ENCODE measurements at regions not wholly inside any gene's neighbourhood (a gene's known extent, or its start where the extent isn't known, plus 50 kb on each side); places are given as distances from the start of the nearest gene placed in this dataset.

DNA sequence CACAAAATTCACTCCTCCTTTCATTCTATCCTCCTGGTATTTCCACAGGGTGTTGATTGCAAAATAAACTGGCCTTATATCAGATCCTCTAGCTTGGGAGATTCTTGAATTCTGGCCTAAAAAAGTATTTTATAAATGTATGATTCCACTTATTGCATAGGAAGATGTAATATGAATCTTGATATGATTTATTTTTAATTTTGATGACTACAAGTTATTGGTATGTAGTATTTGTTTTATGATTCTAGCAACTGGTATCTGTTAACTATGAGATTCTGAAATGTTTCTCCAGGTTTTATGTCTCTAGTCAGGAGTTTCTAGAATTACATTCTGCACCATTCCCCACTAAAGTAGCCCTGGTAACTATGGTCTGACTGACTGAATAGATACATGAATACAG is 373.9 kb upstream of the C11orf87 start:
- no peaks in the 10 kb centered on the region for H3K4me1 ChIP-seq (ENCODE audit: insufficient read depth, low read length, poor library complexity, severe bottlenecking)
- no peak overlapping the region for H3K27ac ChIP-seq (ENCODE audit: low read depth, low read length, poor library complexity, severe bottlenecking)

DNA sequence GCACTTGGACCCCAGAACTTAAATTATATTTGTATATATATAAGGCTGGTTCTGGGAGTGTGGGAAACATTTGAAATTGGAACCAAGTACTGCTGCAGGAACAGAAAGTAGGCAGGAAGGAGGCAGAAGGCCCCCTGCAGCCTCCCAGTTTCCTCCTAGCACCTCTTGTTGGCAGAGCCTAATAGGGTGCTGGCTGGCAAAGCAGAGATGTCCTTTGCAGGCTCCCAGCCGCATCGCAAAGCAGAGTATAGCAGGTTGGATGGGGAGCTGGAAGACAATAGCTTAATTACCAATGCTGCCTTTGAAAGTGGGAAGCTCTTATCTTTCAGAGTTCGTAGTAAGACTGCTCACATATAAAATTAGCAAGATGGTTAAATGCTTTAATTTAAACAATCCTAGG is 370.8 kb upstream of the C11orf87 start:
- no TSS peak for BruUV-seq (replicated peaks)
- TF ChIP-seq, protein P1, sequence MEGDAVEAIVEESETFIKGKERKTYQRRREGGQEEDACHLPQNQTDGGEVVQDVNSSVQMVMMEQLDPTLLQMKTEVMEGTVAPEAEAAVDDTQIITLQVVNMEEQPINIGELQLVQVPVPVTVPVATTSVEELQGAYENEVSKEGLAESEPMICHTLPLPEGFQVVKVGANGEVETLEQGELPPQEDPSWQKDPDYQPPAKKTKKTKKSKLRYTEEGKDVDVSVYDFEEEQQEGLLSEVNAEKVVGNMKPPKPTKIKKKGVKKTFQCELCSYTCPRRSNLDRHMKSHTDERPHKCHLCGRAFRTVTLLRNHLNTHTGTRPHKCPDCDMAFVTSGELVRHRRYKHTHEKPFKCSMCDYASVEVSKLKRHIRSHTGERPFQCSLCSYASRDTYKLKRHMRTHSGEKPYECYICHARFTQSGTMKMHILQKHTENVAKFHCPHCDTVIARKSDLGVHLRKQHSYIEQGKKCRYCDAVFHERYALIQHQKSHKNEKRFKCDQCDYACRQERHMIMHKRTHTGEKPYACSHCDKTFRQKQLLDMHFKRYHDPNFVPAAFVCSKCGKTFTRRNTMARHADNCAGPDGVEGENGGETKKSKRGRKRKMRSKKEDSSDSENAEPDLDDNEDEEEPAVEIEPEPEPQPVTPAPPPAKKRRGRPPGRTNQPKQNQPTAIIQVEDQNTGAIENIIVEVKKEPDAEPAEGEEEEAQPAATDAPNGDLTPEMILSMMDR (conservative IDR thresholded peaks at IDR 0.05; ENCODE audit: low read depth, low read length), result no peak
- TF ChIP-seq EZH2 (IDR thresholded peaks at IDR 0.05; ENCODE audit: borderline replicate concordance, low read depth, low read length, poor library complexity, severe bottlenecking), result no peak
- Histone ChIP-seq H3K36me3 (ENCODE audit: insufficient read depth, low read length, poor library complexity, severe bottlenecking) (no peaks in the 10 kb centered on the region), H3K9me3 (ENCODE audit: low read depth, low read length, poor library complexity, severe bottlenecking) (no peaks in the 10 kb centered on the region), H3K27me3 (replicated peaks; ENCODE audit: insufficient read depth, low read depth, low read length, poor library complexity) (no peaks in the 10 kb centered on the region), H3K4me3 (ENCODE audit: low read depth, low read length, poor library complexity, severe bottlenecking) (no peak overlapping the region), H3K27ac (ENCODE audit: low read depth, low read length, poor library complexity, severe bottlenecking) (no peak overlapping the region), H3K4me1 (ENCODE audit: insufficient read depth, low read length, poor library complexity, severe bottlenecking) (no peaks in the 10 kb centered on the region)
- POLR2A ChIA-PET (ENCODE audit: low non-redundant PET), result no interaction called here
- intact Hi-C loops (cut with micrococcal nuclease; ENCODE audit: unreplicated experiment), result no loop called here
- CTCF ChIA-PET, result no interaction called here
- DNase-seq (ENCODE audit: low spot score), result no peak

More for the DNA sequence above, 373.9 kb upstream of the C11orf87 start:
- Histone ChIP-seq H3K27me3 (replicated peaks; ENCODE audit: insufficient read depth, low read depth, low read length, poor library complexity) (no peaks in the 10 kb centered on the region), H3K36me3 (ENCODE audit: insufficient read depth, low read length, poor library complexity, severe bottlenecking) (no peaks in the 10 kb centered on the region), H3K4me3 (ENCODE audit: low read depth, low read length, poor library complexity, severe bottlenecking) (no peak overlapping the region), H3K9me3 (ENCODE audit: low read depth, low read length, poor library complexity, severe bottlenecking) (no peaks in the 10 kb centered on the region)
- CTCF ChIA-PET, result no interaction called here
- POLR2A ChIA-PET (ENCODE audit: low non-redundant PET), result no interaction called here
- DNase-seq (ENCODE audit: low spot score), result no peak
- BruUV-seq (replicated peaks), result no TSS peak
- TF ChIP-seq EZH2 (IDR thresholded peaks at IDR 0.05; ENCODE audit: borderline replicate concordance, low read depth, low read length, poor library complexity, severe bottlenecking), result no peak
- TF ChIP-seq, protein P1 (conservative IDR thresholded peaks at IDR 0.05; ENCODE audit: low read depth, low read length), result no peak
- intact Hi-C loops (cut with micrococcal nuclease; ENCODE audit: unreplicated experiment), result no loop called here

DNA sequence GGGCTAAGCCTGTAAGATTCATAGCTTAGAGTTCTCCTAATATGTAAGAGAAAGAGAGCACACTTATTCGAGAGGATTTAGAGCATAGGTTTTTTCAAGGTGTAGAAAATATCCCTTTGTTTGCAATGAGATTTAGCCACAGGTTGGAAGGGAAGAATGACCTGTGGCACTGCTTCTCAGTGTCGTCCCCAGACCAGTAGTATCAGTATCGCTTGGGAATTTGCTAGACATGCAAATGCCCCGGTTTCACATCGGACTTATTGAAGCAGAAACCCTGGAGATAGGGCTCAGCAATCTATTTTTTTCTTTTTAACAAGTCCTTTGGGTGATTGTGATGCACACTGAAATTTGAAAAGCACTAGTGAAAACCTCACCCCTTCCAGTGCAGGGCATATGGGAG is 362.6 kb upstream of the C11orf87 start:
- no peak for TF ChIP-seq EZH2 (IDR thresholded peaks at IDR 0.05; ENCODE audit: borderline replicate concordance, low read depth, low read length, poor library complexity, severe bottlenecking)
- TF ChIP-seq, protein P1 (conservative IDR thresholded peaks at IDR 0.05; ENCODE audit: low read depth, low read length), result no peak
- Histone ChIP-seq H3K9me3 (ENCODE audit: low read depth, low read length, poor library complexity, severe bottlenecking) (no peaks in the 10 kb centered on the region), H3K27me3 (replicated peaks; ENCODE audit: insufficient read depth, low read depth, low read length, poor library complexity) (peaks cover 7% of the 10 kb centered on the region), H3K36me3 (ENCODE audit: insufficient read depth, low read length, poor library complexity, severe bottlenecking) (no peaks in the 10 kb centered on the region), H3K27ac (ENCODE audit: low read depth, low read length, poor library complexity, severe bottlenecking) (no peak overlapping the region), H3K4me3 (ENCODE audit: low read depth, low read length, poor library complexity, severe bottlenecking) (no peak overlapping the region), H3K4me1 (ENCODE audit: insufficient read depth, low read length, poor library complexity, severe bottlenecking) (no peaks in the 10 kb centered on the region)
- no peak for DNase-seq (ENCODE audit: low spot score)
- ChIA-PET POLR2A (ENCODE audit: low non-redundant PET) (no interaction called here), CTCF (no interaction called here)
- intact Hi-C loops (cut with micrococcal nuclease; ENCODE audit: unreplicated experiment), result no loop called here
- no TSS peak for BruUV-seq (replicated peaks)

Data from A673 (cell line).